CD14-positive monocyte (primary cell): ENCODE measurements at regions not wholly inside any gene's neighbourhood (a gene's known extent, or its start where the extent isn't known, plus 50 kb on each side); places are given as distances from the start of the nearest gene placed in this dataset.

Source experiments
- DNase-seq, 3 donors: peaks; one replicate each; pipeline ENCODE4 v3.0.0-alpha.2; 2011 to 2022
- H2AFZ ChIP-seq: 2 replicates; pipeline ENCODE4 v1.6.0; 2012; ENCODE audit warnings: mild to moderate bottlenecking, low read depth, low read length, inconsistent platforms; ENCODE audit not compliant: insufficient read depth, poor library complexity, severe bottlenecking
- H3K27ac ChIP-seq, 2 donors: 1 replicate in 1 of 2; 2 replicates in 1 of 2; pipeline ENCODE4 v1.5.1; 2012 to 2013; ENCODE audit warnings: low read length in 2 of 2, control low read depth in 1 of 2, inconsistent platforms in 1 of 2, low read depth in 1 of 2, mild to moderate bottlenecking in 1 of 2
- H3K27me3 ChIP-seq, 2 donors: one replicate each; pipeline versions ENCODE4 v1.6.0 to v1.6.1; 2011 to 2013; ENCODE audit warnings: low read length in 2 of 2; ENCODE audit not compliant: control insufficient read depth in 2 of 2, insufficient read depth in 2 of 2
- H3K36me3 ChIP-seq, 2 donors: replicated peaks in 1 of 2; 1 replicate in 1 of 2; 2 replicates in 1 of 2; pipeline versions ENCODE4 v1.5.1 to v1.6.1; 2012 to 2013; ENCODE audit warnings: low read length in 2 of 2, control low read depth in 1 of 2, inconsistent platforms in 1 of 2, mild to moderate bottlenecking in 1 of 2; ENCODE audit not compliant: insufficient read depth in 2 of 2, control insufficient read depth in 1 of 2
- H3K4me1 ChIP-seq, 2 donors: 1 replicate in 1 of 2; 2 replicates in 1 of 2; pipeline versions ENCODE4 v1.5.1 to v1.6.1; 2012 to 2013; ENCODE audit warnings: low read length in 2 of 2, control low read depth in 1 of 2, inconsistent platforms in 1 of 2, mild to moderate bottlenecking in 1 of 2, moderate library complexity in 1 of 2; ENCODE audit not compliant: insufficient read depth in 2 of 2, control insufficient read depth in 1 of 2
- H3K4me2 ChIP-seq: replicated peaks from 2 replicates; pipeline ENCODE3; 2012; ENCODE audit warnings: low read length, moderate library complexity, mild to moderate bottlenecking; ENCODE audit not compliant: poor library complexity, severe bottlenecking; ENCODE audit errors: extremely low read depth
- H3K4me3 ChIP-seq, 3 experiments: fragments of 200-600 bp in 1 of 3; sonication (generic) in 1 of 3; replicated peaks in 1 of 3; 1 replicate in 2 of 3; 2 replicates in 1 of 3; pipeline ENCODE4 v1.5.1; 2011 to 2013; ENCODE audit warnings: low read length in 3 of 3, mild to moderate bottlenecking in 3 of 3, control low read depth in 2 of 3, low read depth in 2 of 3, inconsistent platforms in 1 of 3, moderate library complexity in 1 of 3
- H3K79me2 ChIP-seq: 2 replicates; pipeline ENCODE4 v1.6.0; 2012; ENCODE audit warnings: mild to moderate bottlenecking, control low read depth, inconsistent platforms, low read length, moderate library complexity; ENCODE audit not compliant: insufficient read depth
- H3K9ac ChIP-seq: 2 replicates; pipeline ENCODE4 v1.6.0; 2017; ENCODE audit warnings: low read length, mild to moderate bottlenecking; ENCODE audit not compliant: insufficient read depth, poor library complexity, severe bottlenecking
- H3K9me3 ChIP-seq, 2 donors: replicated peaks in 1 of 2; 1 replicate in 1 of 2; 2 replicates in 1 of 2; pipeline versions ENCODE4 v1.5.1 to v1.6.1; 2012 to 2013; ENCODE audit warnings: low read length in 2 of 2, control low read depth in 1 of 2; ENCODE audit not compliant: control insufficient read depth in 1 of 2, insufficient read depth in 1 of 2
- H4K20me1 ChIP-seq: 2 replicates; pipeline ENCODE4 v1.6.0; 2012; ENCODE audit warnings: mild to moderate bottlenecking, low read length, control low read depth, moderate library complexity; ENCODE audit not compliant: insufficient read depth
- H3K27ac Mint-ChIP-seq, 7 donors: one replicate each; pipeline ENCODE4 v1.8.0; 2020; ENCODE audit warnings: mild to moderate bottlenecking in 7 of 7, mixed read lengths in 7 of 7, moderate library complexity in 6 of 7, inconsistent platforms in 2 of 7
- H3K27me3 Mint-ChIP-seq, 3 donors: one replicate each; pipeline ENCODE4 v1.8.0; 2021 to 2022; ENCODE audit warnings: low read depth in 3 of 3, mild to moderate bottlenecking in 3 of 3, mixed read lengths in 3 of 3, moderate library complexity in 3 of 3, inconsistent platforms in 1 of 3
- H3K36me3 Mint-ChIP-seq, 2 donors: one replicate each; pipeline ENCODE4 v1.8.0; 2020; ENCODE audit warnings: mixed read lengths in 2 of 2, inconsistent platforms in 1 of 2, mild to moderate bottlenecking in 1 of 2
- H3K4me1 Mint-ChIP-seq: one replicate; pipeline ENCODE4 v1.8.0; 2020; ENCODE audit warnings: mild to moderate bottlenecking, mixed read lengths
- H3K4me3 Mint-ChIP-seq, 2 donors: one replicate each; pipeline ENCODE4 v1.8.0; 2020; ENCODE audit warnings: mild to moderate bottlenecking in 2 of 2, mixed read lengths in 2 of 2, moderate library complexity in 1 of 2
- H3K9me3 Mint-ChIP-seq, 7 donors: one replicate each; pipeline ENCODE4 v1.8.0; 2020 to 2022; ENCODE audit warnings: mixed read lengths in 7 of 7, mild to moderate bottlenecking in 6 of 7, moderate library complexity in 6 of 7, inconsistent platforms in 2 of 7
- WGBS: methylation state at CpG from one replicate; pipeline ENCODE4 v1.1.5; 2013; ENCODE audit warnings: missing lambda C conversion rate; ENCODE audit not compliant: insufficient coverage; 5-methylcytosine and 5-hydroxymethylcytosine counted together
- intact Hi-C, 2 donors: fragments of 100-400 bp; cut with micrococcal nuclease; formaldehyde crosslinking; loops; one replicate each; pipeline versions ENCODE4 v1.15.0 to v1.15.1; 2023
- TF ChIP-seq, protein P1 (sequence below): fragments of 200-600 bp; IDR thresholded peaks from one replicate; pipeline ENCODE4 v1.8.0; 2022; ENCODE audit warnings: antibody characterized with exemption, mild to moderate bottlenecking

DNA sequence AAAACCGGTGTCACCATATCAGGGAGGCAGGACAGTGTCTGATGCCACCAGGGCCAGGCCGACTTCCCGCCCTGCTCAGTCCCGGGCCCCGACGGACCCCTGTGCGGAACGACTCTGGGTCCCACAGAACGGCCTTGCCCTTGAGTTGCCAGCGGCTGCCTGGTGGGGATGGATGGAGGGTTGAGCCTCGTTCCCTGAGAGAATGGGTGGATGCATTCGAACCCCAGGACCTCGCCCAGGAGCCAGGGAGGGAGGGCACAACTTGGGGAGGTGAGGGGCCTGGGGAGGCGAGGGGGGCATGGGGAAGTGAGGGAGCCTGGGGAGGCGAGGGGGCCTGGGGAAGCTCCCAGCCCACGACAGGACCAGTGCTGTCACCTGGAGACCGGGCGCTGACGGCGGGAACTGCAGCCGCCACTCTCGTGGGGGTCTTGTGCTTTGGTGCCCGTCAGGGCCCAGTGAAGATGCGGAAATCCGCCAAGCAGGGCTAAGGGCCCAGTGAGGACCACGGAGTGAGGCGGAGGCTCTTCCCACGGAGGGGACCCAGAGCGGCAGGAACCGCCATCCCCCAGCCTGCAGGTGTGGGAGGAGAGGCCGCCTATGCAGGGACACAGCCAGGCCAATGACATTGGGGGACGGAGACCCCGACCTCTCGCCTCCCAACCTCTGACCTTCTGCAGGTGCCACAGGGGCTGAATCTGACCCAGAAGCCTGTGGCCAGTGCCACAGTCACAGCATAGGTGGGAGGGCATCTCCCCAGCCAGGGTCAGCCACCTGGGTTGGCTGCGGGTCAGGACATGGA lies 74.4 kb upstream of the GALNT9 start:
- TF ChIP-seq, protein P1, sequence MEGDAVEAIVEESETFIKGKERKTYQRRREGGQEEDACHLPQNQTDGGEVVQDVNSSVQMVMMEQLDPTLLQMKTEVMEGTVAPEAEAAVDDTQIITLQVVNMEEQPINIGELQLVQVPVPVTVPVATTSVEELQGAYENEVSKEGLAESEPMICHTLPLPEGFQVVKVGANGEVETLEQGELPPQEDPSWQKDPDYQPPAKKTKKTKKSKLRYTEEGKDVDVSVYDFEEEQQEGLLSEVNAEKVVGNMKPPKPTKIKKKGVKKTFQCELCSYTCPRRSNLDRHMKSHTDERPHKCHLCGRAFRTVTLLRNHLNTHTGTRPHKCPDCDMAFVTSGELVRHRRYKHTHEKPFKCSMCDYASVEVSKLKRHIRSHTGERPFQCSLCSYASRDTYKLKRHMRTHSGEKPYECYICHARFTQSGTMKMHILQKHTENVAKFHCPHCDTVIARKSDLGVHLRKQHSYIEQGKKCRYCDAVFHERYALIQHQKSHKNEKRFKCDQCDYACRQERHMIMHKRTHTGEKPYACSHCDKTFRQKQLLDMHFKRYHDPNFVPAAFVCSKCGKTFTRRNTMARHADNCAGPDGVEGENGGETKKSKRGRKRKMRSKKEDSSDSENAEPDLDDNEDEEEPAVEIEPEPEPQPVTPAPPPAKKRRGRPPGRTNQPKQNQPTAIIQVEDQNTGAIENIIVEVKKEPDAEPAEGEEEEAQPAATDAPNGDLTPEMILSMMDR = no peak
- Histone ChIP-seq H3K9ac (no peak overlapping the region), H3K79me2 (no peaks in the 10 kb centered on the region), H3K27ac (no peak overlapping the region), H3K4me1 (no peaks in the 10 kb centered on the region), H3K27me3 (peaks cover 0 to 16% of the 10 kb centered on the region in 2 donors), H2AFZ (no peak overlapping the region), H3K36me3 (no peaks in the 10 kb centered on the region), H3K9me3 (no peaks in the 10 kb centered on the region), H3K4me2 (no peak overlapping the region), H4K20me1 (no peaks in the 10 kb centered on the region), H3K4me3 (no peak overlapping the region)
- H3K4me1 Mint-ChIP-seq = no peaks in the 10 kb centered on the region
- no peak for DNase-seq
- WGBS = 88% methylated on average over 34 of the region's 35 CpGs
- H3K9me3 Mint-ChIP-seq = peaks cover 0 to 3% (median 0%) of the 10 kb centered on the region in 7 donors
- no peaks in the 10 kb centered on the region for H3K36me3 Mint-ChIP-seq
- intact Hi-C loops = no loop called here
- H3K27ac Mint-ChIP-seq = no peak overlapping the region
- H3K27me3 Mint-ChIP-seq = peaks cover 8 to 37% (median 15%) of the 10 kb centered on the region in 3 donors
- no peak overlapping the region for H3K4me3 Mint-ChIP-seq

DNA sequence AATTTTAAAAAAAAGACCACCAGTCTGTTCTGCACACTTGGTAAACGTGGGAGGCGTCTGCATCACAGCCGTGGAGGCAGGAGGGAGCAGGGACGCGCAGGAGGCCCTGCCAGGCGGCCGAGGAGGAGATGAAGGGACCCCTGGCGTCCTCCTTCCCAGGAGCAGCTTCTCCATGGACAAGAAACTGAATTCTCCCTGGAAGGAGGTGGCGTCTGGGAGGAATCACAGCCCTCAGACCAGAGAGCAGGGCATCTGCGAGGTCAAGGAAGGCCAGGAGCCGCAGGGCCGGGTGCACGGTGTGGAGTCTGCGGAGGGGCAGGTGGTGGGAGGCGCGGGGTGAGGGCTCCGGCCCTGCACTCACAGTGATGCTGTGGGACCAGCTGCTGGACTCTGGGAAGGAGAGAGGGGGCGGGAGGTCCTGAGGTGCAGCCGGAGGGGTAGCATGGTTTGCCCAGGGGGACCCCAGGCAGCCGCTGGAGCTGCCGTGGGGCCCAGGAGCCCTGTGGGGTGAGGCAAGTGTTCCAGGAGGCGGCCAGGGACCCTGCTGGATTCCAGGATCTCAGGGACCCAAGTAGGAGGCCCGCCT lies 73.5 kb upstream of the GALNT9 start:
- no peaks in the 10 kb centered on the region for H3K36me3 Mint-ChIP-seq
- no peak overlapping the region for H3K27ac Mint-ChIP-seq
- H3K4me2 ChIP-seq = no peak overlapping the region
- no peak overlapping the region for H2AFZ ChIP-seq
- TF ChIP-seq, protein P1 = no peak
- no peaks in the 10 kb centered on the region for H3K79me2 ChIP-seq
- no peaks in the 10 kb centered on the region for H3K4me1 ChIP-seq
- no peak overlapping the region for H3K27ac ChIP-seq
- intact Hi-C loops = no loop called here
- peaks cover 8 to 45% (median 14%) of the 10 kb centered on the region in 3 donors for H3K27me3 Mint-ChIP-seq
- peaks cover 0 to 16% of the 10 kb centered on the region in 2 donors for H3K27me3 ChIP-seq
- DNase-seq = no peak
- no peaks in the 10 kb centered on the region for H4K20me1 ChIP-seq
- H3K9me3 Mint-ChIP-seq = peaks cover 0 to 3% (median 0%) of the 10 kb centered on the region in 7 donors
- no peaks in the 10 kb centered on the region for H3K9me3 ChIP-seq
- WGBS = 74% methylated on average over 15 of the region's 23 CpGs
- H3K4me1 Mint-ChIP-seq = no peaks in the 10 kb centered on the region
- H3K9ac ChIP-seq = no peak overlapping the region
- no peak overlapping the region for H3K4me3 Mint-ChIP-seq
- no peaks in the 10 kb centered on the region for H3K36me3 ChIP-seq
- H3K4me3 ChIP-seq = no peak overlapping the region
